Fibroblast of lung (primary cell): ENCODE measurements at regions not wholly inside any gene's neighbourhood (a gene's known extent, or its start where the extent isn't known, plus 50 kb on each side); places are given as distances from the start of the nearest gene placed in this dataset.

Experiments used
- DNase-seq, 2 donors: peaks; one replicate each; pipeline versions ENCODE4 v3.0.0 to v3.0.0-alpha.2; 2010; ENCODE audit warnings: low read depth in 2 of 2
- H2AFZ ChIP-seq: 2 replicates; pipeline ENCODE4 v1.5.1; 2012; ENCODE audit warnings: low read length, control low read depth, inconsistent platforms
- H3K27ac ChIP-seq: 2 replicates; pipeline ENCODE4 v1.5.1; 2011; ENCODE audit warnings: low read length, control low read depth; ENCODE audit not compliant: insufficient read depth
- H3K27me3 ChIP-seq: 2 replicates; pipeline ENCODE4 v1.5.1; 2011; ENCODE audit warnings: mild to moderate bottlenecking, low read length; ENCODE audit not compliant: control insufficient read depth, insufficient read depth
- H3K36me3 ChIP-seq: 2 replicates; pipeline ENCODE4 v1.5.1; 2011; ENCODE audit warnings: low read length; ENCODE audit not compliant: control insufficient read depth, insufficient read depth
- H3K4me1 ChIP-seq: 2 replicates; pipeline ENCODE4 v1.5.1; 2011; ENCODE audit warnings: low read length; ENCODE audit not compliant: control insufficient read depth, insufficient read depth; ENCODE audit errors: extremely low read depth
- H3K4me2 ChIP-seq: 2 replicates; pipeline ENCODE4 v1.5.1; 2011; ENCODE audit warnings: low read length, control low read depth; ENCODE audit not compliant: insufficient read depth; ENCODE audit errors: extremely low read depth
- H3K4me3 ChIP-seq, 4 experiments: fragments of 200-600 bp in 1 of 4; sonication (generic) in 1 of 4; replicated peaks in 1 of 4; 2 replicates each; pipeline ENCODE4 v1.5.1; 2011 to 2016; ENCODE audit warnings: low read length in 4 of 4, low read depth in 3 of 4, mild to moderate bottlenecking in 3 of 4, control low read depth in 2 of 4, inconsistent platforms in 1 of 4, mixed read lengths in 1 of 4; ENCODE audit not compliant: insufficient read depth in 1 of 4; ENCODE audit errors: control extremely low read depth in 1 of 4
- H3K79me2 ChIP-seq: 2 replicates; pipeline ENCODE4 v1.5.1; 2012; ENCODE audit warnings: mild to moderate bottlenecking, low read length, inconsistent platforms; ENCODE audit not compliant: control insufficient read depth, insufficient read depth
- H3K9ac ChIP-seq: 2 replicates; pipeline ENCODE4 v1.5.1; 2011; ENCODE audit warnings: mild to moderate bottlenecking, low read length, control low read depth; ENCODE audit not compliant: insufficient read depth
- H3K9me3 ChIP-seq: 2 replicates; pipeline ENCODE4 v1.5.1; 2012; ENCODE audit warnings: low read depth, low read length; ENCODE audit not compliant: control insufficient read depth, insufficient read depth
- H4K20me1 ChIP-seq: 2 replicates; pipeline ENCODE4 v1.5.1; 2011; ENCODE audit warnings: low read length; ENCODE audit not compliant: control insufficient read depth, insufficient read depth; ENCODE audit errors: extremely low read depth
- EZH2 ChIP-seq: IDR thresholded peaks from 2 replicates; pipeline ENCODE4 v1.5.1; 2012; ENCODE audit warnings: low read length, control low read depth, mild to moderate bottlenecking; ENCODE audit errors: missing control alignments
- TF ChIP-seq, protein P1 (sequence below), 2 donors: IDR thresholded peaks in 1 of 2; conservative IDR thresholded peaks in 1 of 2; 1 replicate in 1 of 2; 2 replicates in 1 of 2; pipeline ENCODE4 v1.5.1; 2011 to 2012; ENCODE audit warnings: low read length in 2 of 2, control low read depth in 1 of 2, inconsistent platforms in 1 of 2, low read depth in 1 of 2, mild to moderate bottlenecking in 1 of 2

DNA sequence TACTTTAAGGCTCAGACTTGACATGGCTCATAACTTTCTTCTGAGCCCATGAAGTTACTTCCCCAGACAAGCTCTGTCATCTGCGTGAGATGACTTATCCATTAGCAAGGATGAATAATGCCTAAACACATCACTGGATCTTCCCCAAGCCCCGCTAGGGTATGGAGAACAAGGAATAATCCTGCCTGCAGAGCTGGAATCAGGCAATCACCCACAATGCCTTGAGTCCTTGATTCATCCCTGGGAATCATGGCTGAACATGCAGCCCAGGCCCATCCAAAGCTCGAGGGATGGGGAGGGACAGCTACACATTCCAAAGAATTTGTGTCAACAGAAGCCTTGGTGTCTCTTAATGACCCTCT lies 131.7 kb downstream of the PSMG1 start:
- Histone ChIP-seq H3K4me2 (no peak overlapping the region), H3K4me3 (no peak overlapping the region), H3K27me3 (no peaks in the 10 kb centered on the region), H3K36me3 (no peaks in the 10 kb centered on the region), H3K79me2 (no peaks in the 10 kb centered on the region), H3K27ac (no peak overlapping the region), H3K9me3 (no peaks in the 10 kb centered on the region), H2AFZ (peak overlapping the region; percentile 47), H3K9ac (no peak overlapping the region), H4K20me1 (no peaks in the 10 kb centered on the region), H3K4me1 (peaks cover 4% of the 10 kb centered on the region)
- DNase-seq = peak in 1 of 2 donors; percentile 63
- TF ChIP-seq, protein P1, sequence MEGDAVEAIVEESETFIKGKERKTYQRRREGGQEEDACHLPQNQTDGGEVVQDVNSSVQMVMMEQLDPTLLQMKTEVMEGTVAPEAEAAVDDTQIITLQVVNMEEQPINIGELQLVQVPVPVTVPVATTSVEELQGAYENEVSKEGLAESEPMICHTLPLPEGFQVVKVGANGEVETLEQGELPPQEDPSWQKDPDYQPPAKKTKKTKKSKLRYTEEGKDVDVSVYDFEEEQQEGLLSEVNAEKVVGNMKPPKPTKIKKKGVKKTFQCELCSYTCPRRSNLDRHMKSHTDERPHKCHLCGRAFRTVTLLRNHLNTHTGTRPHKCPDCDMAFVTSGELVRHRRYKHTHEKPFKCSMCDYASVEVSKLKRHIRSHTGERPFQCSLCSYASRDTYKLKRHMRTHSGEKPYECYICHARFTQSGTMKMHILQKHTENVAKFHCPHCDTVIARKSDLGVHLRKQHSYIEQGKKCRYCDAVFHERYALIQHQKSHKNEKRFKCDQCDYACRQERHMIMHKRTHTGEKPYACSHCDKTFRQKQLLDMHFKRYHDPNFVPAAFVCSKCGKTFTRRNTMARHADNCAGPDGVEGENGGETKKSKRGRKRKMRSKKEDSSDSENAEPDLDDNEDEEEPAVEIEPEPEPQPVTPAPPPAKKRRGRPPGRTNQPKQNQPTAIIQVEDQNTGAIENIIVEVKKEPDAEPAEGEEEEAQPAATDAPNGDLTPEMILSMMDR (conservative IDR thresholded peaks at IDR 0.05 in 1 of 2, IDR thresholded peaks at IDR 0.05 in 1 of 2; ENCODE audit: low read depth in 1 of 2, low read length in 2 of 2) = no peak

DNA sequence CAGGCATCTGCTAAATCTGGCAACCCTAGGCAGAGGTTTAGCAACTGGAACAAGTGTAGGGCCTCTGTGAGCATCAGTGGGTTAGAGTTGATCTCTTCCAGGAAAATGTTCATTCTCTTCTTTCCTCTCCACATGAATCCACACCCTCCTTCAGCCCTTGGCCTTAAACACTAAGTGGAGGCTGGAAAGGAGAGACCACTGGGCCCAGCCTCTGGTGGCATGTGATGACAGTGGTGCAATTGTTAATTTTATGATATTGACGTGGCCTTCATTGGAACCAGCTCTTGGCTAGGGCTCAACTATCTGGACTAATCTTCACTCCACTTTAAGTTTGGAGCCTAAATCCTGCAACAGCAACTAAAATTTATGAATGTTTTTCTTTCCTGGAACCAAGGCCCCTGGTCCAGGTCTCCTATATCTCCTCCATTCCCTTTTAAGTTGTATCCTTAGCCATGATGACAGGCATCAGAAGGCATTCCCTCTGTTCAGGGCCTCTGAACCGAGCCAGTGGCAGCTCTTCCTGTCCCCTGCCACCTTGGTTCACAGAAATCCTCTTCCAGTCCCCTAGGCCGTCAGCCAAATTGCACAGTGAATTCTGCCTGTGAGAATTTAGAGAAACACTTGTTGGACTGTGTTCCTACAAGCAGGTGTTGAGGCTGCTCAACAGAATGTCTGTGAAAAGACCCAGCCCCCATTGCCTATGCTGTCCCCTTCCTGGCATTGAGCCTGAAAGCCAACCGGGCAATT lies 132.2 kb downstream of the PSMG1 start:
- Histone ChIP-seq H3K27ac (no peak overlapping the region), H2AFZ (no peak overlapping the region), H3K9ac (no peak overlapping the region)

DNA sequence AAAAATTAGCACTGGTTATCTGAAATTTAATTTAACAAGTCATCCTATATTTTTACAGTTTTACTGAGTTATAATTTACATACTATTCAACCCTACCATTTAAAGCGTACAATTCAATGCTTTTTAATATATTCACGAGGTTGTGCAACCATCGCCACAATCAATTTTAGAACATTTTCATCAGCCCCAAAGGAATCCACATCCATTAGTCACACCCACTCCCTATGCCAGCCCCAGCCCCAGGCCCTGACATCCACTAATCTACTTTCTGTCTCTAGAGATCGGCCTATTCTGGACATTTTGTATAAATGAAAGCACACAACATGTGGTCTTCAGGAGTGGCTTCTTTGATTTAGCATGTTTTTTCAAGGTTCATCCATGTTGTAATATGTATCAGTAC lies 134.7 kb downstream of the PSMG1 start:
- Histone ChIP-seq H3K27me3 (no peaks in the 10 kb centered on the region), H3K4me2 (no peak overlapping the region)

More for the DNA sequence above, 132.2 kb downstream of the PSMG1 start:
- H3K27me3 ChIP-seq = no peaks in the 10 kb centered on the region
- peaks cover 4% of the 10 kb centered on the region for H3K4me1 ChIP-seq
- H3K36me3 ChIP-seq = no peaks in the 10 kb centered on the region
- TF ChIP-seq EZH2 = no peak
- TF ChIP-seq, protein P1 (conservative IDR thresholded peaks at IDR 0.05 in 1 of 2, IDR thresholded peaks at IDR 0.05 in 1 of 2; ENCODE audit: low read depth in 1 of 2, low read length in 2 of 2) = no peak
- no peaks in the 10 kb centered on the region for H3K9me3 ChIP-seq
- H3K4me2 ChIP-seq = no peak overlapping the region
- no peak overlapping the region for H3K4me3 ChIP-seq
- H4K20me1 ChIP-seq = no peaks in the 10 kb centered on the region
- no peaks in the 10 kb centered on the region for H3K79me2 ChIP-seq
- no peak for DNase-seq

More for the DNA sequence above, 134.7 kb downstream of the PSMG1 start:
- Histone ChIP-seq H3K27ac (no peak overlapping the region), H3K4me1 (peaks cover 4% of the 10 kb centered on the region), H3K4me3 (no peak overlapping the region), H3K79me2 (no peaks in the 10 kb centered on the region), H4K20me1 (no peaks in the 10 kb centered on the region), H3K9ac (no peak overlapping the region), H3K9me3 (no peaks in the 10 kb centered on the region), H2AFZ (no peak overlapping the region), H3K36me3 (no peaks in the 10 kb centered on the region)
- peak; percentile 71 to 83 for DNase-seq
- no peak for TF ChIP-seq EZH2
- TF ChIP-seq, protein P1 (conservative IDR thresholded peaks at IDR 0.05 in 1 of 2, IDR thresholded peaks at IDR 0.05 in 1 of 2; ENCODE audit: low read depth in 1 of 2, low read length in 2 of 2) = no peak
